Caco-2 (cell line): ENCODE measurements at regions not wholly inside any gene's neighbourhood (a gene's known extent, or its start where the extent isn't known, plus 50 kb on each side); places are given as distances from the start of the nearest gene placed in this dataset.

Experiments used
- BruUV-seq: library from RNA; stranded (reverse); fragments of 400-500 nt; replicated peaks from 2 replicates; lab custom pipeline; 2021; lab: Mats Ljungman, UMichigan
- CTCF ChIA-PET: fragments of 300-600 bp; sonication (Branson Sonifier 250); formaldehyde crosslinking; loops from one replicate; lab custom pipeline; 2022; ENCODE audit warnings: antibody characterized with exemption; lab: Charles Lee
- POLR2A ChIA-PET: fragments of 300-600 bp; sonication (Branson Sonifier 250); formaldehyde crosslinking; loops from one replicate; lab custom pipeline; 2022; ENCODE audit warnings: antibody characterized with exemption; lab: Charles Lee
- DNase-seq, 2 experiments: peaks; one replicate each; pipeline versions ENCODE4 v3.0.0 to v3.0.0-alpha.2; 2020 to 2022
- H3K27me3 ChIP-seq: replicated peaks from 2 replicates; pipeline ENCODE4 v1.6.0; 2011; ENCODE audit warnings: low read length; ENCODE audit not compliant: control insufficient read depth, insufficient read depth
- H3K36me3 ChIP-seq: 2 replicates; pipeline ENCODE4 v1.5.1; 2011; ENCODE audit warnings: low read length; ENCODE audit not compliant: control insufficient read depth, insufficient read depth
- H3K4me1 ChIP-seq: fragments of 250-450 bp; sonication (Bioruptor Pico); 2 replicates; pipeline ENCODE4 v1.5.1; 2020; ENCODE audit warnings: mild to moderate bottlenecking
- H3K4me3 ChIP-seq: 2 replicates; pipeline ENCODE4 v1.5.1; 2011; ENCODE audit warnings: low read depth, mild to moderate bottlenecking, control low read depth, low read length
- H3K9me3 ChIP-seq: fragments of 250-450 bp; sonication (Bioruptor Pico); 2 replicates; pipeline ENCODE4 v1.5.1; 2020; ENCODE audit warnings: mild to moderate bottlenecking, moderate library complexity
- H3K27ac Mint-ChIP-seq: one replicate; pipeline ENCODE4 v1.8.0; 2022; ENCODE audit warnings: mixed read lengths; ENCODE audit not compliant: unreplicated experiment
- H3K27me3 Mint-ChIP-seq: one replicate; pipeline ENCODE4 v1.8.0; 2022; ENCODE audit warnings: mixed read lengths; ENCODE audit not compliant: insufficient read depth, unreplicated experiment
- H3K36me3 Mint-ChIP-seq: one replicate; pipeline ENCODE4 v1.8.0; 2022; ENCODE audit warnings: mild to moderate bottlenecking, mixed read lengths; ENCODE audit not compliant: insufficient read depth, unreplicated experiment
- H3K4me1 Mint-ChIP-seq: one replicate; pipeline ENCODE4 v1.8.0; 2022; ENCODE audit warnings: low read depth, mixed read lengths; ENCODE audit not compliant: unreplicated experiment
- H3K4me3 Mint-ChIP-seq: one replicate; pipeline ENCODE4 v1.8.0; 2022; ENCODE audit warnings: mild to moderate bottlenecking, moderate library complexity, mixed read lengths; ENCODE audit not compliant: unreplicated experiment
- H3K9me3 Mint-ChIP-seq: one replicate; pipeline ENCODE4 v1.8.0; 2022; ENCODE audit warnings: mixed read lengths; ENCODE audit not compliant: unreplicated experiment
- intact Hi-C: fragments of 100-400 bp; cut with micrococcal nuclease; formaldehyde crosslinking; loops from one replicate; pipeline ENCODE4 v1.10.0; 2022; ENCODE audit not compliant: unreplicated experiment
- TF ChIP-seq, protein P1 (sequence below), 2 experiments: fragments of 200-600 bp in 1 of 2; IDR thresholded peaks; 1 replicate in 1 of 2; 2 replicates in 1 of 2; pipeline versions ENCODE4 v1.5.1 to v1.8.0; 2011 to 2022; ENCODE audit warnings: antibody characterized with exemption in 1 of 2, control low read depth in 1 of 2, inconsistent platforms in 1 of 2, low read depth in 1 of 2, low read length in 1 of 2, mild to moderate bottlenecking in 1 of 2, moderate library complexity in 1 of 2; ENCODE audit not compliant: insufficient read depth in 1 of 2, severe bottlenecking in 1 of 2, unreplicated experiment in 1 of 2

DNA sequence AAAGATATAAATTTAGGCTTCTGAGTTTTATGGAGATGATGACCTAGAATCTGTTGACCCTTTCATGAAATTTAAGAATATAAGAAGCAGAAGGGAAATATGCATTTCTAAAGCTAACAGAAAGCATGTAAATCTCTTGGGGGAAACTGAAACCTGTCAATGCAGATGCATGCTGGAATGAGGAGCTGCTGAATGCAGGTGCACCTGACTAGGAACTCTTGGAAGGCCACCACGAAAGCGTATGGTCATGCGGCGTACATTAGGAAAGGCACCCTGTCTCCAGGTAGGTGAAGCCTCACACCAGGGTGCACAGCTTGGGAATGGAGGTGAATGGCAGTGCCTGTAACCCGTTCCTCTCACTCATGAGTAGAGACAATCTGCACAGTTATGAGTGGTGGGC lies 309.7 kb downstream of the SEC16B start:
- BruUV-seq = no TSS peak
- H3K9me3 Mint-ChIP-seq = peaks cover 10% of the 10 kb centered on the region

DNA sequence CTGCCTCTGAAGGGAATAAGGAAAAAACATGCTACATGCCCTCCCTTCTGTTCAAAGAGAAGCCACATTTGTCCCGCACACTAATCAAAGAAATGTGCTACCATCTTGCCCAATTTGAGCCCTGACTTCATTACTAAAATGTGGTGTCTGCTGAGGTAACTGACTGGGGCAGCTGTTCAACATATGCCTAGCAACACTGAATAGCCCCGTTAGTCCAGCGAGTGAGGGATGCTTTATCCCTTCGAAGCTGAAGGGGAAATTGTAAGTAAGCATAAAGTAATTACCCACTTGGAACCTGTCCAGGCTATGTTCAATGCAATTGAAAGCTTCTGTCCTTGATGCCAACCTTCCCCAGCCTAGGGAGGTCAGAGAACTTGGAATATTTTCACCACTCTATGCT lies 310.6 kb downstream of the SEC16B start:
- Histone ChIP-seq H3K27me3 (no peaks in the 10 kb centered on the region), H3K9me3 (no peaks in the 10 kb centered on the region), H3K4me1 (no peaks in the 10 kb centered on the region), H3K36me3 (no peaks in the 10 kb centered on the region), H3K4me3 (no peak overlapping the region)
- TF ChIP-seq, protein P1, sequence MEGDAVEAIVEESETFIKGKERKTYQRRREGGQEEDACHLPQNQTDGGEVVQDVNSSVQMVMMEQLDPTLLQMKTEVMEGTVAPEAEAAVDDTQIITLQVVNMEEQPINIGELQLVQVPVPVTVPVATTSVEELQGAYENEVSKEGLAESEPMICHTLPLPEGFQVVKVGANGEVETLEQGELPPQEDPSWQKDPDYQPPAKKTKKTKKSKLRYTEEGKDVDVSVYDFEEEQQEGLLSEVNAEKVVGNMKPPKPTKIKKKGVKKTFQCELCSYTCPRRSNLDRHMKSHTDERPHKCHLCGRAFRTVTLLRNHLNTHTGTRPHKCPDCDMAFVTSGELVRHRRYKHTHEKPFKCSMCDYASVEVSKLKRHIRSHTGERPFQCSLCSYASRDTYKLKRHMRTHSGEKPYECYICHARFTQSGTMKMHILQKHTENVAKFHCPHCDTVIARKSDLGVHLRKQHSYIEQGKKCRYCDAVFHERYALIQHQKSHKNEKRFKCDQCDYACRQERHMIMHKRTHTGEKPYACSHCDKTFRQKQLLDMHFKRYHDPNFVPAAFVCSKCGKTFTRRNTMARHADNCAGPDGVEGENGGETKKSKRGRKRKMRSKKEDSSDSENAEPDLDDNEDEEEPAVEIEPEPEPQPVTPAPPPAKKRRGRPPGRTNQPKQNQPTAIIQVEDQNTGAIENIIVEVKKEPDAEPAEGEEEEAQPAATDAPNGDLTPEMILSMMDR (IDR thresholded peaks at IDR 0.05; ENCODE audit: insufficient read depth in 1 of 2, low read depth in 1 of 2, low read length in 1 of 2, severe bottlenecking in 1 of 2, unreplicated experiment in 1 of 2) = no peak
- Mint-ChIP-seq H3K27ac (no peak overlapping the region), H3K4me1 (no peaks in the 10 kb centered on the region), H3K9me3 (peaks cover 10% of the 10 kb centered on the region), H3K4me3 (no peak overlapping the region), H3K27me3 (peaks cover 18% of the 10 kb centered on the region), H3K36me3 (no peaks in the 10 kb centered on the region)
- DNase-seq = no peak
- no TSS peak for BruUV-seq
- ChIA-PET POLR2A (no interaction called here), CTCF (no interaction called here)
- intact Hi-C loops = no loop called here

More for the DNA sequence above, 309.7 kb downstream of the SEC16B start:
- ChIA-PET CTCF (no interaction called here), POLR2A (no interaction called here)
- H3K9me3 ChIP-seq = no peaks in the 10 kb centered on the region
- H3K27me3 ChIP-seq = no peaks in the 10 kb centered on the region
- no peaks in the 10 kb centered on the region for H3K36me3 Mint-ChIP-seq
- TF ChIP-seq, protein P1 (IDR thresholded peaks at IDR 0.05; ENCODE audit: insufficient read depth in 1 of 2, low read depth in 1 of 2, low read length in 1 of 2, severe bottlenecking in 1 of 2, unreplicated experiment in 1 of 2) = no peak
- H3K4me3 ChIP-seq = no peak overlapping the region
- no peaks in the 10 kb centered on the region for H3K4me1 Mint-ChIP-seq
- intact Hi-C loops = no loop called here
- H3K36me3 ChIP-seq = no peaks in the 10 kb centered on the region
- H3K4me1 ChIP-seq = no peaks in the 10 kb centered on the region
- no peak for DNase-seq
- H3K27me3 Mint-ChIP-seq = peaks cover 18% of the 10 kb centered on the region
- no peak overlapping the region for H3K4me3 Mint-ChIP-seq
- no peak overlapping the region for H3K27ac Mint-ChIP-seq

DNA sequence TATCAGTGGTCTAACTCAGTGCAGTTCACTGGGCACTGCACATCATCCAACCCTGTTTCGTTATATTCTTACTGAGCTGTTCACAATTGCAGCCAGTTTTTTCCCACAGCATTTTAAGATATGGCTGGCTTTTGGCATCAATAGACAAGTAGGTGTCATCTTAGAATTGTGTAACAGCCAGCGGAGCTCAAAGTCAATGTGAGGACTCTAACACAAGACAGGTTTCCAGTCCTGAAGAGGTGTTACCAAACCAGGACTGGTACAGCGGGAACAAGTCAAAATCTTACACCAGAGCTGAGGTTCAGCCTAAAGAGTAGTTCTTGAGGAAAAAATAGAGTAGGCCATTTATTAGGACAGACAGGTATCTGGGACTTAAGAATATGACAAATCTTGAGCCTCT lies 313.3 kb downstream of the SEC16B start:
- Histone ChIP-seq H3K4me1 (no peaks in the 10 kb centered on the region), H3K36me3 (no peaks in the 10 kb centered on the region), H3K4me3 (no peak overlapping the region), H3K9me3 (0 out of 2 replicates have a peak, but pooled peaks cover 3% of the 10 kb centered on the region), H3K27me3 (no peaks in the 10 kb centered on the region)
- H3K4me1 Mint-ChIP-seq = no peaks in the 10 kb centered on the region
- H3K4me3 Mint-ChIP-seq = no peak overlapping the region
- H3K27me3 Mint-ChIP-seq = peaks cover 18% of the 10 kb centered on the region
- no peak for DNase-seq
- intact Hi-C loops = no loop called here
- no peaks in the 10 kb centered on the region for H3K36me3 Mint-ChIP-seq
- peaks cover 10% of the 10 kb centered on the region for H3K9me3 Mint-ChIP-seq
- no TSS peak for BruUV-seq
- TF ChIP-seq, protein P1 (IDR thresholded peaks at IDR 0.05; ENCODE audit: insufficient read depth in 1 of 2, low read depth in 1 of 2, low read length in 1 of 2, severe bottlenecking in 1 of 2, unreplicated experiment in 1 of 2) = no peak
- ChIA-PET CTCF (no interaction called here), POLR2A (no interaction called here)
- H3K27ac Mint-ChIP-seq = no peak overlapping the region
